Liver (tissue), 8 donors: ENCODE measurements at regions not wholly inside any gene's neighbourhood (a gene's known extent, or its start where the extent isn't known, plus 50 kb on each side); places are given as distances from the start of the nearest gene placed in this dataset.

Experiments
- DNase-seq: peaks from one replicate; pipeline ENCODE4 v3.0.0-alpha.2; 2017; ENCODE audit warnings: low spot score
- H3K27ac ChIP-seq, 2 donors: one replicate each; pipeline ENCODE4 v1.7.0; 2013; ENCODE audit warnings: inconsistent platforms in 2 of 2, low read length in 2 of 2, control low read depth in 1 of 2, low read depth in 1 of 2, mild to moderate bottlenecking in 1 of 2
- H3K27me3 ChIP-seq, 4 donors: one replicate each; pipeline versions ENCODE4 v1.6.1 to v1.7.0; 2013; ENCODE audit warnings: low read length in 3 of 4, inconsistent platforms in 1 of 4, mild to moderate bottlenecking in 1 of 4, moderate library complexity in 1 of 4; ENCODE audit not compliant: control insufficient read depth in 4 of 4, insufficient read depth in 4 of 4
- H3K36me3 ChIP-seq, 4 donors: one replicate each; pipeline versions ENCODE4 v1.6.1 to v1.7.0; 2013; ENCODE audit warnings: low read length in 3 of 4, mild to moderate bottlenecking in 3 of 4, low read depth in 1 of 4, moderate library complexity in 1 of 4; ENCODE audit not compliant: control insufficient read depth in 4 of 4, insufficient read depth in 3 of 4
- H3K4me1 ChIP-seq, 4 donors: one replicate each; pipeline versions ENCODE4 v1.6.1 to v1.7.0; 2013; ENCODE audit warnings: low read length in 3 of 4, mild to moderate bottlenecking in 3 of 4, moderate library complexity in 1 of 4; ENCODE audit not compliant: control insufficient read depth in 4 of 4, insufficient read depth in 4 of 4
- H3K4me3 ChIP-seq, 3 donors: one replicate each; pipeline versions ENCODE4 v1.6.1 to v1.7.0; 2013; ENCODE audit warnings: low read length in 3 of 3, control low read depth in 1 of 3, low read depth in 1 of 3, mild to moderate bottlenecking in 1 of 3
- H3K9ac ChIP-seq, 2 donors: one replicate each; pipeline ENCODE4 v1.7.0; 2013; ENCODE audit warnings: low read length in 2 of 2, mild to moderate bottlenecking in 2 of 2, moderate library complexity in 2 of 2, control low read depth in 1 of 2, low read depth in 1 of 2
- H3K9me3 ChIP-seq, 4 donors: one replicate each; pipeline versions ENCODE4 v1.6.1 to v1.7.0; 2013; ENCODE audit warnings: low read length in 3 of 4; ENCODE audit not compliant: control insufficient read depth in 4 of 4
- EGR1 ChIP-seq, 2 donors: IDR thresholded peaks; 2 replicates each; pipeline ENCODE4 v1.6.1; 2016 to 2018; ENCODE audit warnings: antibody characterized with exemption in 2 of 2, low read depth in 2 of 2
- FOXA1 ChIP-seq: IDR thresholded peaks from 2 replicates; pipeline ENCODE4 v1.6.1; 2016; ENCODE audit warnings: antibody characterized with exemption
- FOXA2 ChIP-seq: IDR thresholded peaks from 2 replicates; pipeline ENCODE4 v1.6.1; 2016; ENCODE audit warnings: antibody characterized with exemption
- GABPA ChIP-seq, 2 donors: IDR thresholded peaks in 1 of 2; conservative IDR thresholded peaks in 1 of 2; 2 replicates each; pipeline ENCODE4 v1.6.1; 2016; ENCODE audit warnings: antibody characterized with exemption in 2 of 2, mild to moderate bottlenecking in 1 of 2, moderate library complexity in 1 of 2
- HNF4A ChIP-seq, 2 donors: conservative IDR thresholded peaks; 2 replicates each; pipeline ENCODE4 v1.6.1; 2016; ENCODE audit warnings: antibody characterized with exemption in 2 of 2, mild to moderate bottlenecking in 2 of 2
- HNF4G ChIP-seq: IDR thresholded peaks from 2 replicates; pipeline ENCODE4 v1.6.1; 2016; ENCODE audit warnings: antibody characterized with exemption
- JUND ChIP-seq, 2 donors: IDR thresholded peaks; 2 replicates each; pipeline ENCODE4 v1.6.1; 2016; ENCODE audit warnings: antibody characterized with exemption in 2 of 2
- NR2F2 ChIP-seq: IDR thresholded peaks from 2 replicates; pipeline ENCODE4 v1.6.1; 2016; ENCODE audit warnings: antibody characterized with exemption
- RAD21 ChIP-seq, 2 donors: IDR thresholded peaks; 2 replicates each; pipeline ENCODE4 v1.6.1; 2016; ENCODE audit warnings: antibody characterized with exemption in 2 of 2, mild to moderate bottlenecking in 2 of 2
- RXRA ChIP-seq, 2 donors: IDR thresholded peaks; 2 replicates each; pipeline ENCODE4 v1.6.1; 2017 to 2018; ENCODE audit warnings: antibody characterized with exemption in 2 of 2, mild to moderate bottlenecking in 1 of 2
- SP1 ChIP-seq: IDR thresholded peaks from 2 replicates; pipeline ENCODE4 v1.6.1; 2018; ENCODE audit warnings: antibody characterized with exemption, mild to moderate bottlenecking
- TAF1 ChIP-seq: conservative IDR thresholded peaks from 2 replicates; pipeline ENCODE4 v1.6.1; 2016; ENCODE audit warnings: antibody characterized with exemption, mild to moderate bottlenecking
- YY1 ChIP-seq: IDR thresholded peaks from 2 replicates; pipeline ENCODE4 v1.6.1; 2016; ENCODE audit warnings: antibody characterized with exemption, mild to moderate bottlenecking
- WGBS: extraction: QIAGEN DNeasy Blood & Tissue Kit; methylation state at CpG from one replicate; pipeline ENCODE4 v1.1.7; 2013; 5-methylcytosine and 5-hydroxymethylcytosine counted together
- TF ChIP-seq, protein P1 (sequence below): fragments of 150-350 bp; IDR thresholded peaks from 2 replicates; pipeline ENCODE4 v1.5.1; 2017; ENCODE audit warnings: improper control_type of control experiment, low read depth, low read length; ENCODE audit not compliant: missing input control
- TF ChIP-seq, protein P2 (sequence below): IDR thresholded peaks from 2 replicates; pipeline ENCODE4 v1.6.1; 2016; ENCODE audit warnings: antibody characterized with exemption, mild to moderate bottlenecking
- TF ChIP-seq, protein P3 (sequence below): IDR thresholded peaks from 2 replicates; pipeline ENCODE4 v1.6.1; 2016; ENCODE audit warnings: antibody characterized with exemption
- TF ChIP-seq, protein P4 (sequence below): IDR thresholded peaks from 2 replicates; pipeline ENCODE4 v1.6.1; 2016; ENCODE audit warnings: antibody characterized with exemption
- TF ChIP-seq, protein P5 (sequence below): IDR thresholded peaks from 2 replicates; pipeline ENCODE4 v1.6.1; 2016; ENCODE audit warnings: antibody characterized with exemption
- donor health status: healthy.
- donor health status: healthy.
- donor health status: healthy.
- donor health status: healthy.
- donor health status: healthy.

DNA sequence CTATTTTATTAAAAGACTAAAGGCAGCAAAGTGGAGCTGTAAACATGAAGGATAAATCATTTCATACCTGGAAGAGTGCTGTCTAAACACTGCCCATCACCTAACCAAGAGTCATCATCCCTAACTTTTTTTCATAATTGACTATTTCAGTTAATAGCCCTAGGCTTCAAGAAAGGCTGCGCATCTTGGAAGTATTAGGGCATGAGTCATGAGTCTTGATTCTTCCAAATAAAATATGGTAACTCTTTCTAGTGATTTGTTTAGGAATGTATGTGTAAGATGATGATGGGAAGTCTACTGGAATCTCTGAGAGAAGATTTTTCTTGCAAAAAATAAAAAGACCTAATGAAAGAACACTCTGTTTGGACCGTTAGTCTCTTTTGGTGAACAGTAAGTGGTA lies 207.7 kb upstream of the AHR start:
- H3K27me3 ChIP-seq: no peaks in the 10 kb centered on the region
- H3K27ac ChIP-seq: no peak overlapping the region
- peaks cover 0 to 4% (median 2%) of the 10 kb centered on the region in 4 donors for H3K4me1 ChIP-seq
- H3K4me3 ChIP-seq: no peak overlapping the region
- DNase-seq: no peak
- H3K9me3 ChIP-seq: no peaks in the 10 kb centered on the region
- WGBS: 96% methylated on average over 2 of the region's 2 CpGs
- H3K36me3 ChIP-seq: no peaks in the 10 kb centered on the region
- TF ChIP-seq NR2F2: no peak
- TF ChIP-seq YY1: no peak
- TF ChIP-seq, protein P1, sequence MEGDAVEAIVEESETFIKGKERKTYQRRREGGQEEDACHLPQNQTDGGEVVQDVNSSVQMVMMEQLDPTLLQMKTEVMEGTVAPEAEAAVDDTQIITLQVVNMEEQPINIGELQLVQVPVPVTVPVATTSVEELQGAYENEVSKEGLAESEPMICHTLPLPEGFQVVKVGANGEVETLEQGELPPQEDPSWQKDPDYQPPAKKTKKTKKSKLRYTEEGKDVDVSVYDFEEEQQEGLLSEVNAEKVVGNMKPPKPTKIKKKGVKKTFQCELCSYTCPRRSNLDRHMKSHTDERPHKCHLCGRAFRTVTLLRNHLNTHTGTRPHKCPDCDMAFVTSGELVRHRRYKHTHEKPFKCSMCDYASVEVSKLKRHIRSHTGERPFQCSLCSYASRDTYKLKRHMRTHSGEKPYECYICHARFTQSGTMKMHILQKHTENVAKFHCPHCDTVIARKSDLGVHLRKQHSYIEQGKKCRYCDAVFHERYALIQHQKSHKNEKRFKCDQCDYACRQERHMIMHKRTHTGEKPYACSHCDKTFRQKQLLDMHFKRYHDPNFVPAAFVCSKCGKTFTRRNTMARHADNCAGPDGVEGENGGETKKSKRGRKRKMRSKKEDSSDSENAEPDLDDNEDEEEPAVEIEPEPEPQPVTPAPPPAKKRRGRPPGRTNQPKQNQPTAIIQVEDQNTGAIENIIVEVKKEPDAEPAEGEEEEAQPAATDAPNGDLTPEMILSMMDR: no peak
- TF ChIP-seq HNF4A (conservative IDR thresholded peaks at IDR 0.05): no peak
- TF ChIP-seq RAD21 (IDR thresholded peaks at IDR 0.05): no peak
- TF ChIP-seq SP1: no peak
- no peak for TF ChIP-seq HNF4G
- TF ChIP-seq GABPA (IDR thresholded peaks at IDR 0.05 in 1 of 2, conservative IDR thresholded peaks at IDR 0.05 in 1 of 2): no peak
- TF ChIP-seq FOXA2: no peak
- TF ChIP-seq, protein P2, sequence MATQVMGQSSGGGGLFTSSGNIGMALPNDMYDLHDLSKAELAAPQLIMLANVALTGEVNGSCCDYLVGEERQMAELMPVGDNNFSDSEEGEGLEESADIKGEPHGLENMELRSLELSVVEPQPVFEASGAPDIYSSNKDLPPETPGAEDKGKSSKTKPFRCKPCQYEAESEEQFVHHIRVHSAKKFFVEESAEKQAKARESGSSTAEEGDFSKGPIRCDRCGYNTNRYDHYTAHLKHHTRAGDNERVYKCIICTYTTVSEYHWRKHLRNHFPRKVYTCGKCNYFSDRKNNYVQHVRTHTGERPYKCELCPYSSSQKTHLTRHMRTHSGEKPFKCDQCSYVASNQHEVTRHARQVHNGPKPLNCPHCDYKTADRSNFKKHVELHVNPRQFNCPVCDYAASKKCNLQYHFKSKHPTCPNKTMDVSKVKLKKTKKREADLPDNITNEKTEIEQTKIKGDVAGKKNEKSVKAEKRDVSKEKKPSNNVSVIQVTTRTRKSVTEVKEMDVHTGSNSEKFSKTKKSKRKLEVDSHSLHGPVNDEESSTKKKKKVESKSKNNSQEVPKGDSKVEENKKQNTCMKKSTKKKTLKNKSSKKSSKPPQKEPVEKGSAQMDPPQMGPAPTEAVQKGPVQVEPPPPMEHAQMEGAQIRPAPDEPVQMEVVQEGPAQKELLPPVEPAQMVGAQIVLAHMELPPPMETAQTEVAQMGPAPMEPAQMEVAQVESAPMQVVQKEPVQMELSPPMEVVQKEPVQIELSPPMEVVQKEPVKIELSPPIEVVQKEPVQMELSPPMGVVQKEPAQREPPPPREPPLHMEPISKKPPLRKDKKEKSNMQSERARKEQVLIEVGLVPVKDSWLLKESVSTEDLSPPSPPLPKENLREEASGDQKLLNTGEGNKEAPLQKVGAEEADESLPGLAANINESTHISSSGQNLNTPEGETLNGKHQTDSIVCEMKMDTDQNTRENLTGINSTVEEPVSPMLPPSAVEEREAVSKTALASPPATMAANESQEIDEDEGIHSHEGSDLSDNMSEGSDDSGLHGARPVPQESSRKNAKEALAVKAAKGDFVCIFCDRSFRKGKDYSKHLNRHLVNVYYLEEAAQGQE: no peak
- TF ChIP-seq JUND (IDR thresholded peaks at IDR 0.05): no peak
- TF ChIP-seq, protein P3, sequence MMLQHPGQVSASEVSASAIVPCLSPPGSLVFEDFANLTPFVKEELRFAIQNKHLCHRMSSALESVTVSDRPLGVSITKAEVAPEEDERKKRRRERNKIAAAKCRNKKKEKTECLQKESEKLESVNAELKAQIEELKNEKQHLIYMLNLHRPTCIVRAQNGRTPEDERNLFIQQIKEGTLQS: no peak
- TF ChIP-seq, protein P4, sequence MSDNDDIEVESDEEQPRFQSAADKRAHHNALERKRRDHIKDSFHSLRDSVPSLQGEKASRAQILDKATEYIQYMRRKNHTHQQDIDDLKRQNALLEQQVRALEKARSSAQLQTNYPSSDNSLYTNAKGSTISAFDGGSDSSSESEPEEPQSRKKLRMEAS: no peak
- no peak for TF ChIP-seq FOXA1
- TF ChIP-seq EGR1 (IDR thresholded peaks at IDR 0.05; ENCODE audit: low read depth in 2 of 2): no peak
- TF ChIP-seq RXRA (IDR thresholded peaks at IDR 0.05): no peak
- TF ChIP-seq, protein P5, sequence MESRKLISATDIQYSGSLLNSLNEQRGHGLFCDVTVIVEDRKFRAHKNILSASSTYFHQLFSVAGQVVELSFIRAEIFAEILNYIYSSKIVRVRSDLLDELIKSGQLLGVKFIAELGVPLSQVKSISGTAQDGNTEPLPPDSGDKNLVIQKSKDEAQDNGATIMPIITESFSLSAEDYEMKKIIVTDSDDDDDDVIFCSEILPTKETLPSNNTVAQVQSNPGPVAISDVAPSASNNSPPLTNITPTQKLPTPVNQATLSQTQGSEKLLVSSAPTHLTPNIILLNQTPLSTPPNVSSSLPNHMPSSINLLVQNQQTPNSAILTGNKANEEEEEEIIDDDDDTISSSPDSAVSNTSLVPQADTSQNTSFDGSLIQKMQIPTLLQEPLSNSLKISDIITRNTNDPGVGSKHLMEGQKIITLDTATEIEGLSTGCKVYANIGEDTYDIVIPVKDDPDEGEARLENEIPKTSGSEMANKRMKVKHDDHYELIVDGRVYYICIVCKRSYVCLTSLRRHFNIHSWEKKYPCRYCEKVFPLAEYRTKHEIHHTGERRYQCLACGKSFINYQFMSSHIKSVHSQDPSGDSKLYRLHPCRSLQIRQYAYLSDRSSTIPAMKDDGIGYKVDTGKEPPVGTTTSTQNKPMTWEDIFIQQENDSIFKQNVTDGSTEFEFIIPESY: no peak
- TF ChIP-seq TAF1: no peak
- H3K9ac ChIP-seq: no peak overlapping the region
